Activated CD4-positive, alpha-beta T cell treated with anti-CD3 and anti-CD28 coated beads, Interleukin-2, amount 50 U/mL, for 1 hour (primary cell): ENCODE measurements at regions not wholly inside any gene's neighbourhood (a gene's known extent, or its start where the extent isn't known, plus 50 kb on each side); places are given as distances from the start of the nearest gene placed in this dataset.

ENCODE experiments used
- DNase-seq: peaks from one replicate; pipeline ENCODE4 v3.0.0-alpha.2; 2020

- no peak for DNase-seq
These were observed 148.7 kb upstream of the TNRC6C start for GRCh38 chr17:77809814-77810213.

DNA sequence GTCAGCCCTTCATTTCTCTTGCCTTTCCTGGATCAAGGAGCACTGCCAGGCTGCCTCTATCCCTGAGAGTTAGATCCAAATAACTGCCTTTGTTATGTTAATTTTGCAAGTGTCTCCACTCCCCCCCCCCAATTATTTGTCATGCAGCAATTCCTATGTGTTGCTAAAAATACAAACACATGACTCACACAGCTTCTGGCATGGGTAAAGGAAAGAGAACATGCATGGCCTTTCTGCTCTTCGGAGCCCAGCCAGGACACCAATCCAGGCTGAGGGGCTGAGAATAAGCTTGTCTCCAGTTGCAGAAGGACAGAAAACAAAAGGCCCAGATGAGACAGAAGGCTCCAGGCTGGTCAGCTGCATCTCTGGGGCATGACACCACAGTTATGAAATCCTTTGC lies 148.0 kb upstream of the TNRC6C start:
- DNase-seq = no peak

GRCh38 chr17:77811521-77811920 lies 147.0 kb upstream of the TNRC6C start:
- DNase-seq = no peak

DNA sequence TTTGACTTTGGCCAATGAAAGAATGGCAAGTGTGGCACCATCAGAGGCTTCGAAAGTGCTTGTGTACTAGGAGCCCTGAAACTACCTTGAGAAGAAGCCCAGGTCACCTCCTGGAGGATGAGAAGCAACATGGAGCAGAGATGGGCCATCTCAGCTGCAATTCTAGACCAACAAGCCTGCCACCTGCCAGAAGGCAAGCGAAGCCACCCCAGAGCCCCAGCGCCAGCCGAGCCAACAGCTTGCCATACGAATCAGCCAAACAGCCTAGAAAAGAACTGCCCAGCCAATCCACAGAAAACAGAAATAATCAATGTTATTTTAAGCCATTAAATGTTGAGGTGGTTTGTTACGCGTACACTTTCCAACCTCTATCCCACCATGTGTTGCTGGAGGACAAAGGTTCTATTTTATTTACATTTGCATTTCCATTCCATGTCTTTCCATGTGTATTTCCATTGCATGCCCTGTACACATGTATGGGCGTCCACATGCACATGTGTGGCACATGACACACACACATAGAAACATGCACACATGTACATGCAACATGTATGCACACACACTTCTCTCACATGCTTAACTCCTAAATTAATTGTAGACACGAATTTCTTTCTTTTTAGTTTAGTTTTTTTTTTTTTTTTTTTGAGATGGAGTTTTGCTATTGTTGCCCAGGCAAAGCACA lies 144.3 kb upstream of the TNRC6C start:
- no peak for DNase-seq

GRCh38 chr17:77815127-77815905 lies 143.2 kb upstream of the TNRC6C start:
- no peak for DNase-seq

DNA sequence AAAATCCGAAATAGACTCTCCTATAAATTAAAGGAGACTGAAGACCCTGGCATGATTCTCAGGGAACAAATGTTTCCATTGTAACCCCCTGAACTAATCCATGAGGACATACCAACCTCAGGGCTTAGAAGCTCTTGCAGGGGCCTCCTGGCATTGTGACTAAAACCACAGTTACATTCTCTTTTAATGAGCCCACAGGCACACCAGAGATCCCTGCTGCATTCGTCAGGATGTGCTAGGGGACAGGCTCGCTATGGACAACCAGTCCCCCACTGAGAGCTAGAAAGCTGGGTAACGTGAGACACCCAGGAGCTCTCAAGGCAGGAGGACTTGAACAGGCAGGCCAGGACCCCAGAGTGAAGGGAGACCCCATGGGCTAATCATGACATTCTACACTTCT lies 140.6 kb upstream of the TNRC6C start:
- DNase-seq = no peak

DNA sequence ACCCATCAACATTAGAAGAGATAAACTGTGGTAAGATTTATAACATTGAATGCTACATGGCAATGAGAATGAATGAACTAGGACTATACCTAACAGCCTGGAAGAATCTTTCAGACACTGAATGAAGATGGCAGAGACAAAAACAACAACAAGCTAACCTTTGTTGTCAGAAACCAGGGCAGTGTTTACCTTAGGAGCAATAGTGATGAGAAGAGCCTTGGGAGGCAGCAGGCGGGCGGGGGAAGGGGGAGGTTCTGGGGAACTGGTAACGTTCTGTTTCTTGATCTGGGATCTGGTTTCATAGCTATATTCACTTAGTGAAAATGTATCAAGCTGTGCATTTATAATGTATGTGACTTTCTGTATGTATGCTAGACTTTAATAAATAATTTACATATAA lies 139.0 kb upstream of the TNRC6C start:
- DNase-seq = no peak

- no peak for DNase-seq
These were observed 137.4 kb upstream of the TNRC6C start for GRCh38 chr17:77821114-77821513.

DNA sequence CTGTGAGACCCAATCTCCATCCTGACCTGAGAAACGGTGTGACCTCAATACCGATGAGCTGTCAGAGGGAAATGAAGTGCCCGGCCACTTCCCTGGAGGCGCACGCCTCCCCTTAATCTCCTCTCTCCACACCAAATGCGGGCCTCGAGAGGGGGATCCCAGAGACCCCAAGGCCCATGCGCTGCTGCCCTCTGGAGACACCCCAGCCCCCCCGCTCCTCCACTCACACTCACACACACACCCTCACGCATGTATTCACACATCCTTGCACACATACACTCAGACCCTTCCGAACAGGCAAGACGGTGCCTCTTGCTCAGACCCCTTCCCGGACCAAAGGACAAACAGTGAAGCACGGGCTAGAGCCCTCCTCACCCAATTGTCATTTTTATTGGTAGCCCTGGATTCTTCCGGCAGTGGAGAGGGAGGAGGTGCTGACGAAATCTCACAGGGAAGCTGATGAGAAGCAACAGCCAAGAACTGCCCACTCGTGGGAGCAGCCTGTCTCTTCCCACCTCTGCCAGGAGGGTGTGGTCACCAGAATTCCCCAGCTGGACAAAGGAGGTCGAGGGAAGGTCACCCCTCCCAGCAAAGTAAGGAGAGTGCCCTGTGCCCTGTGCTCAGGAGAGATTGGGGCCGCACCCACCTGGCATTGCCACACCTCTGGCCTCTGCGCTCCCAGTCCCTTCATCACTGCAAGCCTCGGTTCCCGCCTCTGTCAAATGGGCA lies 136.0 kb upstream of the TNRC6C start:
- no peak for DNase-seq

GRCh38 chr17:77824102-77824779 lies 134.3 kb upstream of the TNRC6C start:
- no peak for DNase-seq

DNA sequence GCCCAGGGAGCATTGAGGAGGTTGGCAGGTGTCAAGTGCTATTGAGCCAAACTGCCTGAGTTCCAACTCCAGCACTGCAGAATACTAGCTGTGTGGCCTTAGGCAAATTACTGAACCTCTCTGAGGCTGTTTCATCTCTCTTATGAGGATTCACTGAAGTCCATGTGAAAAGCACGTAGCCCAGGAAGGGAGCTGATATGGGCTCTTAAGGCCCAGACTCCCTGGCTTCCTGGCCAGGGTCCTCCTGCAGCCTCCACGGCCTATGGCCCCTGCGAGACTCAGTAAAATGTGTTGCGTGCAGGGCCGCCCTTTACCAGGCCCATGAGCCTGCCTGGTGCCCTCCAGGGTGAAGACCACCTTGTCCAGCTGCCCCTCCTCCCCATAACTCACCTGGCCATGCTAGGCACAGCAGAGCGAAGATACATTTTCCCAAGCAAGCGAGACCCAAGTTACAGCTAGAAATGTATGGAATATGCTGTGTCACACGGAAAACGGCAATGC lies 133.7 kb upstream of the TNRC6C start:
- DNase-seq = no peak

DNA sequence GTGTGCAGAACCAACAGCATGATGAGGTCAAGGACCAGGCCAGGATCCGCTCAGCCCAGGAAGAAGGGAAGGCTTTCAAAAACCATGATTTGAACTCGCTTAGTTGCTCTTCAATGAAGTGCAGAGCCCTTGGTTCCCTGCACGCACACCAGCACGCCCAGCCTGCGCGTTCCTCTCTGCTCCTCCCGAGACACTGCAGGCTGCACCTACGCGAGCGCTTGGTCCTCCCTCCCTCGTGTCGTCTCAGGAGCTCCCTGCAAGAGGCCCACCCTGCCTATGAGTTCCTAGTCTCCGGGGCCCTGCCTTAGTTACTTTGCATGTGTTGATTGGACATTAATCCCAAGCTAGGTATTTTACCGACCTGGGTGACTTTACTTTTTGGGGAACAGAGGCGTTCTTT lies 132.9 kb upstream of the TNRC6C start:
- DNase-seq = no peak

DNA sequence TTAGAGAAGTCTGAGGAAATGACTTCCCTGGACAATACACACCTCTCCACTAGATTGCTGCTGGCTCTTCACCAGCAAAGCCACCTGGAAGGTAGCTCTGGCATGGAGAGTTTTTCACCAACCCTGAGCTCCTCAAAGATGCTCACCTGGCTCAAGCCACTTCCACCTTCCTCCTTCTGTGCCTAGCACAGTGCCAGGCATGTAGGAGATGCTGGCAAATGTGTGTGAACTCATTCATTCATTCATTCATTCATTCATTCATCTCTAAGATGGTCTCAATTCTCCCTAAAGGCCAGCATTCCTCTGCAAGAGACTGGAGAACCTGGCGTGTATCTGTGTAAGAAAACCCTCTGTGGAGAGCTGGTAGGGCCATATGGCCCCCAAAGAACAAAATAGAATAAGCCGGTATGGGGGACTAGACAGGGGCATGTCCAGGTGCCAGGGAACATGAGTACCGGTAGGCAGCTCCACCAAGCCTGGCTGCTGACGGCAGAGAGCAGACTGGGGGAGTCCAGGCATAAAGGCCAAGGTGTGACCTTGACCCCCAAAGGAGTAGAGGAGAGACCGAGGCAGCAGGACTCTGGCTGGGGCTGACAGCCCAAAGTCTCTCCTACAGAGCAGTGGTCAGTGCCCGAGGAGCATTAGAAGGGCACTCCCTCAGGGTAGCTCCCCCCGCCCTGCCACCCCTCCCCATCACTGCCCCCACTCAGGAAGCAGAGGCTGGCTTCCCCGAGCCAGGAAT lies 132.2 kb upstream of the TNRC6C start:
- DNase-seq = no peak

DNA sequence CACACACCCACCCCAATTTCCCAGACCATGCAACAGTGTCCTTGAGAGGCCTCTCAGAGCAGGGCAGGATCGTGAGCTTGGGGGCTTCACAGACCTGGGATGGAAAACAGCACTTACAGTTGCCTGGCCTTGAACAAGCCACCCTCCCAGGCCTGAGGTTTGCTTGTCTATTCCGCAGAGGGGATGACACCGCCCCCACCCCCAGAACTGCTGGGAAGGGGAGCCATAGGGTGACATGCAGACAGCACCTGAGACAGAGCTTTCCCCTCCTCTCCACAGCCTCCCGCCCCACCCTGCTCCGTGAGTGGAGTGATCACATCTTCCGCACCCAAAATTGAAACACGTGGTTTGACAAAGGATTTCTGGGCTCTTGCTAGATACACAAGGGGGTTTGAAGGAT lies 131.5 kb upstream of the TNRC6C start:
- DNase-seq = no peak

GRCh38 chr17:77827511-77827910 lies 131.0 kb upstream of the TNRC6C start:
- no peak for DNase-seq

DNA sequence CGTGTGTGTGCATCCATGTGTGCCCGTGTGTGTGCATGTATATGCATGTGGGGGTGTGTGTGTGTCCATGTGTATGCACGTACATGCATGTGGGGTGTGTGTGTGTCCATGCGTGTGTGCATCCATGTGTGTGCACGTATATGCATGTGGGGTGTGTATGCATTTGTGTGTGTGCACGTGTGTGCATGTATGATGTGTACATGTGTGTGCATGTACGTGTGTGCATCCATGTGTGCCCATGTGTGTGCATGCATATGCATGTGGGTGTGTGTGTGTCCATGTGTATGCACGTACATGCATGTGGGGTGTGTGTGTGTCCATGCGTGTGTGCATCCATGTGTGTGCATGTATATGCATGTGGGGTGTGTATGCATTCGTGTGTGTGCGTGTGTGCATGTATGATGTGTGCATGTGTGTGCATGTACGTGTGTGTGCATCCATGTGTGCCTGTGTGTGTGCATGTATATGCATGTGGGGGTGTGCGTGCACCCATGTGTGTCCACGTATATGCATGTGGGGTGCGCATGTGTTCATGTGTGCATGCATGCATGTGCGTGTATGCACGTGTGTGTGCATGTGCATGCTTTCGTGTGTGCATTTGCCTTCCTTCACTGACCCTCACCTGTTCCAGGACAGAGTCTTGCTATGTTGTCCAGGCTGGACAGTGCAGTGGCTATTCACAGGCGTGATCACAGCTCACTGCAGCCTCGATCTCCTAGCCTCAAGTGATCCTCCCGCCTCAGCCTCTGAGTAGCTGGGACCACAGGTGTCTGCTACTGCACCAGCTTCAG lies 129.6 kb upstream of the TNRC6C start:
- no peak for DNase-seq

DNA sequence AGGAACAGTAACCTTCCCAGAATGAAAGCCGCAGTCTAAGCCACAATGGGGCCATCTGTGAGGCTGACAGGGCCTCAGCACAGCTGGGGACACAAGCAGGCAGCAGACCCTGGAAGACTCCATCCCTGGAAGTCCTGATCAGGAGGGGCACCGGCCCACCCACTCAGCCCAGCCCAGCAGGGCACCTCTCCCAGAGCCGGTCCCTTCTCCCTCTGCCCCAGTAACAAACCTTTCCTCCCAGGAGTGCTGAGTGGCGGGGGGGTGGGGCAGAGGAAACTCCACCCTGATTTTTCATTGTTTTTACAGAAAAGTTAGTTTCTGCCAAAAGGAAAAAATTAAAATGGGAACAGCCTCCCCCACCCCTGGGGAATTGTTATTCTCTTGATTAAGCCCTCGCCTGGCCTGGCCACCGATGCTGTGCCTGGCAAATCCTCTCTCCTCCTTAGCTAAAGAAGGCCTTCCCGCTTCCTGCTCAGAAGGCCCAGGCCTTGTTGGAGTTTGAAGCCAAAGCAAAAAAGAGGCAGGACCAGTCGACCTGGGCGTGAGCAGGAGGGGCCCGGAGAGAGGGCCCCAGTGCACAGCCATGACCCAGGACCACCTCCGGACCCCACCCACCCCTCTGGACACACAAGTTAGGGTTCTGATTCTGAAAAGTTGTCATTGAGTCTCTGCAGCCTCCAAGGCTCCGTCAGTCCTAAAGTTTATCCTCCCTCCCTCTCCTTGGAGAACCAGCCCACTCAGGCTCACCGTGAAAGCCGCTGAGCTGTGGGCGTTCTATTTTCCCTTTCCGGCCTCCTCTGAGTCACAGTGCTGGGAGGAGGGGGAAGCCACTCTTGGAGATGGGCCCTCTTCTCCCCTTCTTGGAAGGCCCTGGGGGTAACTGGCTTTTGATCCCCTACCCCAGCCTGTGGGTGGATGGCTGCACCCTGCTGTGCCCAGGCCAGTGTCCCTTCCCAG lies 128.4 kb upstream of the TNRC6C start:
- no peak for DNase-seq

- DNase-seq = no peak
These were observed 127.6 kb upstream of the TNRC6C start for GRCh38 chr17:77830816-77831473.

DNA sequence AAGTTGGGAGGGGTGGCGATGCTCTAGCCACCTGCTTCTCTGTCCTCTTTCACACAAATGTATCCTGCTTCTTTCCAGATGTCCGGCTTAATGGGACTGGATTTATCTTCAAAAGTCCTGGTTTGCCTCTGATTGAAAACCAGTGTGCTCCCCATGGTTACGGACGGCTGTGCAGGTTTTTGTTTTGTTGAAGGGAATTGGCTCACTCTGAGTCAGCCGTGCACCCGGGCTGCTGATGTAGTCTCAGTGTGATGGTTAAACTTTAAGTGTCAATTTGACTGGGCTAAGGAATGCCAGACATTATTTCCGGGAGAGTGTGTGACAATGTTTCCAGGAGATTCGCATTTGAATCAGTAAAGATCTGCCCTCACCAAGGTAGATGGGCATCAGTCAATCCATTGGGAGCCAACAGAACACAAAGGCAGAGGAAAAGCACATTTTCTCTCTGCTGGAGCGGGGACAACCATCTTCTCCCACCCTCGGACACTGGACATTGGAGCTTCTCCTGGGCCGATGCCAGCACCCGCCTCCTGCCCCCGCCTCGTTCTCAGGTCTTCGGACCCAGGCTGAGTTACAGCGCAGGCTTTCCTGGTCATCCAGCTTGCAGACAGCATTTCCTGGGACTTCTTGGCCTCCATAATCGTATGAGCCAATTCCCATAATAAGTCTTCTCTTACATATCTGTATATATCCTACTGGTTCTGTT lies 126.9 kb upstream of the TNRC6C start:
- DNase-seq = no peak
